ENCODE measurements at regions not wholly inside any gene's neighbourhood (a gene's known extent, or its start where the extent isn't known, plus 50 kb on each side); places are given as distances from the start of the nearest gene placed in this dataset.

DNA sequence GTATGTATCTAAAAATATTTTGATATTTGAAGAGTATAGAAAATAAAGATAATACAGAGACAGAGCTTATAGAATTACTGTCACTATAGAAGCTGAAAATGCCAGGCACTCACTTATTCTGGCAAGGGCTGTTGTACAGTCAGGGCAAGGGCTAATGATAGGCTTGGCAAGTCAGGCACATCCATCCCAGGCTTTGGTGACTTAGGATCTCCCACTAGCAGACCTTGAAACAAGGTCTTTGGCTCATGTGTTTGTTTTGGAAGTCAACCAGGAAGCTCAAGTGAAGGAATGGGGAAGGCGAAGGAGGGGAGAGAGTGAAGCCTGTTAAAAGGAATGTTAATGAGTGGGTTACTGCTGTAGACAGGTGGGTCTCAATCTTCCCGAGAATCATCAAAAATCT is 199.1 kb upstream of the SUCLG2 start:
- no peak for ATAC-seq
- TF ChIP-seq, protein P1, sequence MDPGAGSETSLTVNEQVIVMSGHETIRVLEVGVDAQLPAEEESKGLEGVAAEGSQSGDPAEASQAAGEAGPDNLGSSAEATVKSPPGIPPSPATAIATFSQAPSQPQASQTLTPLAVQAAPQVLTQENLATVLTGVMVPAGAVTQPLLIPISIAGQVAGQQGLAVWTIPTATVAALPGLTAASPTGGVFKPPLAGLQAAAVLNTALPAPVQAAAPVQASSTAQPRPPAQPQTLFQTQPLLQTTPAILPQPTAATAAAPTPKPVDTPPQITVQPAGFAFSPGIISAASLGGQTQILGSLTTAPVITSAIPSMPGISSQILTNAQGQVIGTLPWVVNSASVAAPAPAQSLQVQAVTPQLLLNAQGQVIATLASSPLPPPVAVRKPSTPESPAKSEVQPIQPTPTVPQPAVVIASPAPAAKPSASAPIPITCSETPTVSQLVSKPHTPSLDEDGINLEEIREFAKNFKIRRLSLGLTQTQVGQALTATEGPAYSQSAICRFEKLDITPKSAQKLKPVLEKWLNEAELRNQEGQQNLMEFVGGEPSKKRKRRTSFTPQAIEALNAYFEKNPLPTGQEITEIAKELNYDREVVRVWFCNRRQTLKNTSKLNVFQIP (CRISPR knock-in tag; IDR thresholded peaks at IDR 0.05; ENCODE audit: borderline replicate concordance, low read depth) = no peak
- TF ChIP-seq ZC3H10 (CRISPR knock-in tag; IDR thresholded peaks at IDR 0.05) = no peak
- no peak for TF ChIP-seq GLIS3 (CRISPR knock-in tag; IDR thresholded peaks at IDR 0.05)
- no peak for TF ChIP-seq ZNF70 (CRISPR knock-in tag; IDR thresholded peaks at IDR 0.05)
- no peak for TF ChIP-seq ISL1 (CRISPR knock-in tag; IDR thresholded peaks at IDR 0.05)

DNA sequence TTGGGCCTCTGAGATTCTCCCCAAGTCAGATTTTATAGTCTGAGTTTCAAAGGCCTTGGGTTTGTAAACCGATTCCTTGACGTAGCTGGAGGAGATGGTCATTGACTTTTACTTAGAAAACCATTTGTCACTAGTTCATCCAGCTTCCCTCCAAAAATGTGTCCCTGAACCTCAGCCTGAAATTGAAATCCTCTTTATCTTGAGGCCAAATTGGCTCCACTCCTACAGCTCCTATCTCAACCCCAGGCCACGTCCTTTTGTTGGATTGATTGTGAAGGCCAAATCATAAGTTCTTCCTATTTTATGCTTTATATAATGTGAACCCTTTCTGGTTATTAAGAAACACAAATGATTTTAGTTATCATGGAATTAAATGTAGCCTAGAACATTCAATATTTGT is 193.9 kb upstream of the SUCLG2 start:
- no peak for ATAC-seq
- no peak for TF ChIP-seq TCF4 (CRISPR knock-in tag; IDR thresholded peaks at IDR 0.05; ENCODE audit: borderline replicate concordance)
- TF ChIP-seq ZNF565 (CRISPR knock-in tag; conservative IDR thresholded peaks at IDR 0.05; ENCODE audit: low read depth) = no peak
- TF ChIP-seq OSR1 (CRISPR knock-in tag; IDR thresholded peaks at IDR 0.05) = no peak
- no peak for TF ChIP-seq RARB (CRISPR knock-in tag; IDR thresholded peaks at IDR 0.05)
- TF ChIP-seq ZNF8 (CRISPR knock-in tag; IDR thresholded peaks at IDR 0.05) = no peak
- TF ChIP-seq, protein P2, sequence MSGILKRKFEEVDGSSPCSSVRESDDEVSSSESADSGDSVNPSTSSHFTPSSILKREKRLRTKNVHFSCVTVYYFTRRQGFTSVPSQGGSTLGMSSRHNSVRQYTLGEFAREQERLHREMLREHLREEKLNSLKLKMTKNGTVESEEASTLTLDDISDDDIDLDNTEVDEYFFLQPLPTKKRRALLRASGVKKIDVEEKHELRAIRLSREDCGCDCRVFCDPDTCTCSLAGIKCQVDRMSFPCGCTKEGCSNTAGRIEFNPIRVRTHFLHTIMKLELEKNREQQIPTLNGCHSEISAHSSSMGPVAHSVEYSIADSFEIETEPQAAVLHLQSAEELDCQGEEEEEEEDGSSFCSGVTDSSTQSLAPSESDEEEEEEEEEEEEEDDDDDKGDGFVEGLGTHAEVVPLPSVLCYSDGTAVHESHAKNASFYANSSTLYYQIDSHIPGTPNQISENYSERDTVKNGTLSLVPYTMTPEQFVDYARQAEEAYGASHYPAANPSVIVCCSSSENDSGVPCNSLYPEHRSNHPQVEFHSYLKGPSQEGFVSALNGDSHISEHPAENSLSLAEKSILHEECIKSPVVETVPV (CRISPR knock-in tag; IDR thresholded peaks at IDR 0.05) = no peak
- TF ChIP-seq ZC3H10 (CRISPR knock-in tag; IDR thresholded peaks at IDR 0.05) = no peak
- TF ChIP-seq CSDC2 (CRISPR knock-in tag; IDR thresholded peaks at IDR 0.05) = no peak
- TF ChIP-seq, protein P3, sequence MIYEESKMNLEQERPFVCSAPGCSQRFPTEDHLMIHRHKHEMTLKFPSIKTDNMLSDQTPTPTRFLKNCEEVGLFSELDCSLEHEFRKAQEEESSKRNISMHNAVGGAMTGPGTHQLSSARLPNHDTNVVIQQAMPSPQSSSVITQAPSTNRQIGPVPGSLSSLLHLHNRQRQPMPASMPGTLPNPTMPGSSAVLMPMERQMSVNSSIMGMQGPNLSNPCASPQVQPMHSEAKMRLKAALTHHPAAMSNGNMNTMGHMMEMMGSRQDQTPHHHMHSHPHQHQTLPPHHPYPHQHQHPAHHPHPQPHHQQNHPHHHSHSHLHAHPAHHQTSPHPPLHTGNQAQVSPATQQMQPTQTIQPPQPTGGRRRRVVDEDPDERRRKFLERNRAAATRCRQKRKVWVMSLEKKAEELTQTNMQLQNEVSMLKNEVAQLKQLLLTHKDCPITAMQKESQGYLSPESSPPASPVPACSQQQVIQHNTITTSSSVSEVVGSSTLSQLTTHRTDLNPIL (CRISPR knock-in tag; IDR thresholded peaks at IDR 0.05; ENCODE audit: low read depth) = no peak
- TF ChIP-seq BACH2 (CRISPR knock-in tag; IDR thresholded peaks at IDR 0.05; ENCODE audit: borderline replicate concordance) = no peak

DNA sequence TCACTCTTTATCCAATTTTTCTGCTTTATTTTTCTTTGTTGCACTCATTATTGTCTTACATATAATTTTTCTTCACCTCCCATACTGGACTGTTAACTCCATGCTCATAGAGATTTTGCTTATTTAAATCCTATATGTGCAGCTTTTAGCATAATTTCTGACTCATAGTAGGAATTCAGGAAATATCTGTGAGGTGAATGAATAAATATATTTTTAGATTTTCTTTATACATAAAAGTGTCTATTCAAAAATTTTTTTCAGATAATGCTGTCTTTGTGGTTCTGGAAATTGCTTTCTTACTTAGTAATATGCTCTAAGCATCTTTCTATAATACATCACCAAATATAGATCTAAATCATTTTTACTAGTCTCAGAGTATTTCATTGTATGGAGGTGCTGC is 191.8 kb upstream of the SUCLG2 start:
- TF ChIP-seq, protein P4, sequence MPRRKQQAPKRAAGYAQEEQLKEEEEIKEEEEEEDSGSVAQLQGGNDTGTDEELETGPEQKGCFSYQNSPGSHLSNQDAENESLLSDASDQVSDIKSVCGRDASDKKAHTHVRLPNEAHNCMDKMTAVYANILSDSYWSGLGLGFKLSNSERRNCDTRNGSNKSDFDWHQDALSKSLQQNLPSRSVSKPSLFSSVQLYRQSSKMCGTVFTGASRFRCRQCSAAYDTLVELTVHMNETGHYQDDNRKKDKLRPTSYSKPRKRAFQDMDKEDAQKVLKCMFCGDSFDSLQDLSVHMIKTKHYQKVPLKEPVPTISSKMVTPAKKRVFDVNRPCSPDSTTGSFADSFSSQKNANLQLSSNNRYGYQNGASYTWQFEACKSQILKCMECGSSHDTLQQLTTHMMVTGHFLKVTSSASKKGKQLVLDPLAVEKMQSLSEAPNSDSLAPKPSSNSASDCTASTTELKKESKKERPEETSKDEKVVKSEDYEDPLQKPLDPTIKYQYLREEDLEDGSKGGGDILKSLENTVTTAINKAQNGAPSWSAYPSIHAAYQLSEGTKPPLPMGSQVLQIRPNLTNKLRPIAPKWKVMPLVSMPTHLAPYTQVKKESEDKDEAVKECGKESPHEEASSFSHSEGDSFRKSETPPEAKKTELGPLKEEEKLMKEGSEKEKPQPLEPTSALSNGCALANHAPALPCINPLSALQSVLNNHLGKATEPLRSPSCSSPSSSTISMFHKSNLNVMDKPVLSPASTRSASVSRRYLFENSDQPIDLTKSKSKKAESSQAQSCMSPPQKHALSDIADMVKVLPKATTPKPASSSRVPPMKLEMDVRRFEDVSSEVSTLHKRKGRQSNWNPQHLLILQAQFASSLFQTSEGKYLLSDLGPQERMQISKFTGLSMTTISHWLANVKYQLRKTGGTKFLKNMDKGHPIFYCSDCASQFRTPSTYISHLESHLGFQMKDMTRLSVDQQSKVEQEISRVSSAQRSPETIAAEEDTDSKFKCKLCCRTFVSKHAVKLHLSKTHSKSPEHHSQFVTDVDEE (CRISPR knock-in tag; IDR thresholded peaks at IDR 0.05) = no peak
- TF ChIP-seq ARNTL (CRISPR knock-in tag; IDR thresholded peaks at IDR 0.05; ENCODE audit: borderline replicate concordance, low read depth) = no peak
- TF ChIP-seq GLIS3 (CRISPR knock-in tag; IDR thresholded peaks at IDR 0.05) = no peak
- no peak for TF ChIP-seq PPARA (CRISPR knock-in tag; IDR thresholded peaks at IDR 0.05; ENCODE audit: borderline replicate concordance)
- no peak for ATAC-seq

DNA sequence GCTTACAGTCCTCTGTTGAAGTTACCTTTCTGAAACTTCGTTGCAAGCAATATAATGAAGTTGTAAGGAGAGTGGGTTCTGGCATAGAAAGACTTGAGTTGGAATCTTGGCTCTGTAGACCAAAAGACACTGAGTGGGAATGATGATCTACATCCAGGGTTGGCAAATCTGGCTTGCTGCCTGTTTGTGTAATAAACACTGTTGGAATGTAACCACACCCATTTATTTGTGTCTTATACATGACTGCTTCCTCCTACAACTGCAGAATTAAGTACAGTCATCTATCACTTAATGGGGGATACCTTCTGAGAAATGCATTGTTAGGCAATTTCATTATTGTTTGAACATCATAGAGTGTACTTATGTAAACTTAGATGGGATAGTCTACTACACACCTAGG is 178.4 kb upstream of the SUCLG2 start:
- TF ChIP-seq, protein P2 (CRISPR knock-in tag; IDR thresholded peaks at IDR 0.05) = no peak
- no peak for TF ChIP-seq TOX (CRISPR knock-in tag; IDR thresholded peaks at IDR 0.05; ENCODE audit: borderline replicate concordance)
- ATAC-seq = no peak

DNA sequence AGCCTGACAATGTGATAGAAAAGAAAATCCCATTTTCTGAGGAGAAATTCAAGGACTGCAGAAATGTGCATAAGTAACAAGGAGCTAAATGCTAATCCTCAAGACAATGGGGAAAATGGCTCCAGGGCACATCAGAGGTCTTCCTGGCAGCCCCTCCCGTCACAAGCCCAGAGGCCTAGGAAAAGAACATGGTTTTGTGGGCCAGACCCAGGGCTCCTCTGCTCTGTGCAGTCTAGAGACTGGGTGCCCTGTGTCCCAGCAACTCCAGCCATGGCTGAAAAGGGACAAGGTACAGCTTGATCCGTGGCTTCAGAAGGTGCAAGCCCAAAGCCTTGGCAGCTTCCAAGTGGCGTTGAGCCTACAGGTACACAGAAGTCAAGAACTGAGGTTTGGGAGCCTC is 176.8 kb upstream of the SUCLG2 start:
- ATAC-seq = no peak
- TF ChIP-seq ZNF70 (CRISPR knock-in tag; IDR thresholded peaks at IDR 0.05) (no peak), OSR1 (CRISPR knock-in tag; IDR thresholded peaks at IDR 0.05) (no peak), TCF4 (CRISPR knock-in tag; IDR thresholded peaks at IDR 0.05; ENCODE audit: borderline replicate concordance) (no peak), ZFP3 (CRISPR knock-in tag; IDR thresholded peaks at IDR 0.05) (no peak), ZFP30 (CRISPR knock-in tag; IDR thresholded peaks at IDR 0.05) (no peak), ESRRG (CRISPR knock-in tag; IDR thresholded peaks at IDR 0.05) (no peak), ZNF565 (CRISPR knock-in tag; conservative IDR thresholded peaks at IDR 0.05; ENCODE audit: low read depth) (no peak)
- TF ChIP-seq, protein P2 (CRISPR knock-in tag; IDR thresholded peaks at IDR 0.05) = no peak
- TF ChIP-seq, protein P5, sequence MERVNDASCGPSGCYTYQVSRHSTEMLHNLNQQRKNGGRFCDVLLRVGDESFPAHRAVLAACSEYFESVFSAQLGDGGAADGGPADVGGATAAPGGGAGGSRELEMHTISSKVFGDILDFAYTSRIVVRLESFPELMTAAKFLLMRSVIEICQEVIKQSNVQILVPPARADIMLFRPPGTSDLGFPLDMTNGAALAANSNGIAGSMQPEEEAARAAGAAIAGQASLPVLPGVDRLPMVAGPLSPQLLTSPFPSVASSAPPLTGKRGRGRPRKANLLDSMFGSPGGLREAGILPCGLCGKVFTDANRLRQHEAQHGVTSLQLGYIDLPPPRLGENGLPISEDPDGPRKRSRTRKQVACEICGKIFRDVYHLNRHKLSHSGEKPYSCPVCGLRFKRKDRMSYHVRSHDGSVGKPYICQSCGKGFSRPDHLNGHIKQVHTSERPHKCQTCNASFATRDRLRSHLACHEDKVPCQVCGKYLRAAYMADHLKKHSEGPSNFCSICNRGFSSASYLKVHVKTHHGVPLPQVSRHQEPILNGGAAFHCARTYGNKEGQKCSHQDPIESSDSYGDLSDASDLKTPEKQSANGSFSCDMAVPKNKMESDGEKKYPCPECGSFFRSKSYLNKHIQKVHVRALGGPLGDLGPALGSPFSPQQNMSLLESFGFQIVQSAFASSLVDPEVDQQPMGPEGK (CRISPR knock-in tag; IDR thresholded peaks at IDR 0.05; ENCODE audit: borderline replicate concordance) = no peak

Measured in SK-N-SH treated with all-trans-retinoic acid at 6 μM for 48 hours (cell line).